HepG2 (cell line): ENCODE measurements at regions not wholly inside any gene's neighbourhood (a gene's known extent, or its start where the extent isn't known, plus 50 kb on each side); places are given as distances from the start of the nearest gene placed in this dataset.

ENCODE experiments used
- ATAC-seq: fragments of 200-7000 bp; cut with Tn5 transposase; 3 replicates; pipeline ENCODE4 v1.9.1; 2020; ENCODE audit warnings: mild to moderate bottlenecking, moderate library complexity
- BruUV-seq: library from RNA; stranded (reverse); fragments of 400-500 nt; replicated peaks from 2 replicates; lab custom pipeline; 2021; lab: Mats Ljungman, UMichigan
- CTCF ChIA-PET: fragments of 300-600 bp; formaldehyde crosslinking; extraction: SDS; loops from one replicate; lab custom pipeline; 2021; ENCODE audit warnings: low total read pairs, inconsistent platforms, low intra/inter-chr PET ratio; lab: Yijun Ruan, JAX
- POLR2A ChIA-PET: fragments of 350-600 bp; sonication (Branson Sonifier 250); formaldehyde crosslinking; loops from one replicate; lab custom pipeline; 2020; ENCODE audit warnings: antibody characterized with exemption, inconsistent platforms; lab: Yijun Ruan, JAX
- DNase-seq: peaks from one replicate; pipeline ENCODE4 v3.0.0-alpha.2; 2015; ENCODE audit warnings: low spot score
- FAIRE-seq: peaks from 3 replicates; lab custom pipeline; 2011; peaks lifted over from hg19 to GRCh38; lab: Jason Lieb, UNC
- H2AFZ ChIP-seq: one replicate; pipeline ENCODE4 v1.6.1; 2011; ENCODE audit warnings: low read length, inconsistent platforms
- H3K27ac ChIP-seq: fragments of 300-600 bp; 3 replicates; pipeline ENCODE4 v1.8.0; 2011; ENCODE audit warnings: mixed run types, mild to moderate bottlenecking, mixed read lengths, low read length, inconsistent platforms; ENCODE audit not compliant: insufficient read depth; ENCODE audit errors: extremely low read length
- H3K27me3 ChIP-seq, 2 experiments: fragments of 200-600 bp in 1 of 2; 2 replicates in 1 of 2; 3 replicates in 1 of 2; pipeline versions ENCODE4 v1.6.0 to v1.8.0; 2011; ENCODE audit warnings: low read length in 2 of 2, mild to moderate bottlenecking in 2 of 2, moderate library complexity in 2 of 2, inconsistent platforms in 1 of 2; ENCODE audit not compliant: insufficient read depth in 2 of 2, control insufficient read depth in 1 of 2
- H3K36me3 ChIP-seq, 2 experiments: fragments of 200-600 bp in 1 of 2; replicated peaks in 1 of 2; 2 replicates in 1 of 2; 3 replicates in 1 of 2; pipeline versions ENCODE4 v1.5.1 to v1.8.0; 2011; ENCODE audit warnings: low read length in 2 of 2, inconsistent platforms in 1 of 2; ENCODE audit not compliant: insufficient read depth in 2 of 2, control insufficient read depth in 1 of 2
- H3K4me1 ChIP-seq: 2 replicates; pipeline ENCODE4 v1.5.1; 2012; ENCODE audit warnings: low read length, inconsistent platforms; ENCODE audit not compliant: insufficient read depth
- H3K4me2 ChIP-seq: 2 replicates; pipeline ENCODE4 v1.6.0; 2011; ENCODE audit warnings: low read depth, low read length, inconsistent platforms
- H3K4me3 ChIP-seq, 3 experiments: fragments of 200-600 bp in 1 of 3; sonication (generic), shearing (Covaris generic) in 1 of 3; replicated peaks in 1 of 3; 2 replicates each; pipeline ENCODE4 v1.5.1; 2011 to 2016; ENCODE audit warnings: low read length in 3 of 3, inconsistent platforms in 2 of 3, low read depth in 2 of 3, mild to moderate bottlenecking in 2 of 3, control low read depth in 1 of 3, mixed read lengths in 1 of 3; ENCODE audit not compliant: insufficient read depth in 1 of 3
- H3K79me2 ChIP-seq: one replicate; pipeline ENCODE4 v1.6.1; 2011; ENCODE audit warnings: low read length, inconsistent platforms; ENCODE audit not compliant: insufficient read depth
- H3K9ac ChIP-seq: 2 replicates; pipeline ENCODE4 v1.6.0; 2011; ENCODE audit warnings: mild to moderate bottlenecking, low read depth, low read length, inconsistent platforms; ENCODE audit not compliant: insufficient read depth
- H3K9me3 ChIP-seq: 2 replicates; pipeline ENCODE4 v1.5.1; 2012; ENCODE audit warnings: mild to moderate bottlenecking, low read length
- H4K20me1 ChIP-seq: 2 replicates; pipeline ENCODE4 v1.6.0; 2011; ENCODE audit warnings: inconsistent platforms, mild to moderate bottlenecking, low read length, moderate library complexity; ENCODE audit not compliant: insufficient read depth
- CHD2 ChIP-seq: IDR thresholded peaks from 2 replicates; pipeline ENCODE4 v1.6.1; 2011; ENCODE audit warnings: low read depth, low read length, improper control_type of control experiment
- HNF4G ChIP-seq, 2 experiments: sonication (generic) in 1 of 2; formaldehyde crosslinking in 1 of 2; IDR thresholded peaks; 2 replicates each; pipeline versions ENCODE4 v1.4.0 to v1.6.1; 2011 to 2020; ENCODE audit warnings: borderline replicate concordance in 2 of 2, low read depth in 2 of 2, mild to moderate bottlenecking in 2 of 2, low read length in 1 of 2, missing genetic modification reagents in 1 of 2, moderate library complexity in 1 of 2
- ISX ChIP-seq: sonication (generic); formaldehyde crosslinking; conservative IDR thresholded peaks from 2 replicates; pipeline ENCODE4 v1.5.0; 2020; ENCODE audit warnings: missing genetic modification reagents
- KLF16 ChIP-seq, 2 experiments: sonication (generic) in 1 of 2; formaldehyde crosslinking in 1 of 2; IDR thresholded peaks; 2 replicates each; pipeline versions ENCODE4 v1.6.1 to v1.8.0; 2016 to 2023; ENCODE audit warnings: missing genetic modification reagents in 2 of 2, missing compliant biosample characterization in 1 of 2
- SOX13 ChIP-seq, 3 experiments: fragments of 450-650 bp in 1 of 3; sonication (generic) in 1 of 3; formaldehyde crosslinking in 1 of 3; IDR thresholded peaks in 2 of 3; conservative IDR thresholded peaks in 1 of 3; 2 replicates each; pipeline versions ENCODE4 v1.5.0 to v1.6.1; 2016 to 2020; ENCODE audit warnings: antibody characterized with exemption in 1 of 3, mild to moderate bottlenecking in 1 of 3, missing compliant biosample characterization in 1 of 3, missing genetic modification reagents in 1 of 3, moderate library complexity in 1 of 3
- ZBTB7A ChIP-seq: sonication (generic); formaldehyde crosslinking; IDR thresholded peaks from 2 replicates; pipeline ENCODE4 v1.8.0; 2022; ENCODE audit warnings: mild to moderate bottlenecking, missing genetic modification reagents
- ZC3H4 ChIP-seq: sonication (generic); formaldehyde crosslinking; IDR thresholded peaks from 2 replicates; pipeline ENCODE4 v1.4.0; 2020; ENCODE audit warnings: missing genetic modification reagents, borderline replicate concordance
- ZNF138 ChIP-seq: sonication (generic); formaldehyde crosslinking; IDR thresholded peaks from 2 replicates; pipeline ENCODE4 v1.5.0; 2020; ENCODE audit warnings: mild to moderate bottlenecking, low read depth, missing genetic modification reagents
- ZNF317 ChIP-seq: sonication (generic); formaldehyde crosslinking; IDR thresholded peaks from 2 replicates; pipeline ENCODE4 v1.5.0; 2020; ENCODE audit warnings: mild to moderate bottlenecking, missing genetic modification reagents
- ZNF546 ChIP-seq: sonication (generic); formaldehyde crosslinking; conservative IDR thresholded peaks from 2 replicates; pipeline ENCODE4 v1.8.1; 2023; ENCODE audit warnings: mild to moderate bottlenecking, missing genetic modification reagents
- ZNF792 ChIP-seq: IDR thresholded peaks from 2 replicates; pipeline ENCODE4 v1.6.1; 2016
- ZNF841 ChIP-seq: sonication (generic); formaldehyde crosslinking; IDR thresholded peaks from 2 replicates; pipeline ENCODE4 v1.8.1; 2023; ENCODE audit warnings: missing genetic modification reagents, borderline replicate concordance
- WGBS: methylation state at CpG from one replicate; pipeline ENCODE4 v1.1.6; 2017; ENCODE audit warnings: low lambda C conversion rate; 5-methylcytosine and 5-hydroxymethylcytosine counted together
- in situ Hi-C: cut with HindIII; loops from 2 replicates; pipeline ENCODE4 v1.10.0; 2017; ENCODE audit warnings: low pct_unique_long_range_greater_than_20kb; ENCODE audit not compliant: extremely low pct_ligation_motif_present
- intact Hi-C: fragments of 100-400 bp; cut with micrococcal nuclease; formaldehyde crosslinking; loops from one replicate; pipeline ENCODE4 v1.10.0; 2022; ENCODE audit not compliant: unreplicated experiment
- TF ChIP-seq, protein P1 (sequence below): IDR thresholded peaks from 2 replicates; pipeline ENCODE4 v1.6.1; 2016; ENCODE audit warnings: low read depth, borderline replicate concordance
- TF ChIP-seq, protein P2 (sequence below): sonication (generic); formaldehyde crosslinking; IDR thresholded peaks from 2 replicates; pipeline ENCODE4 v1.5.0; 2020; ENCODE audit warnings: missing genetic modification reagents
- TF ChIP-seq, protein P3 (sequence below): sonication (generic); formaldehyde crosslinking; IDR thresholded peaks from 2 replicates; pipeline ENCODE4 v1.4.0; 2020; ENCODE audit warnings: mild to moderate bottlenecking, missing genetic modification reagents

DNA sequence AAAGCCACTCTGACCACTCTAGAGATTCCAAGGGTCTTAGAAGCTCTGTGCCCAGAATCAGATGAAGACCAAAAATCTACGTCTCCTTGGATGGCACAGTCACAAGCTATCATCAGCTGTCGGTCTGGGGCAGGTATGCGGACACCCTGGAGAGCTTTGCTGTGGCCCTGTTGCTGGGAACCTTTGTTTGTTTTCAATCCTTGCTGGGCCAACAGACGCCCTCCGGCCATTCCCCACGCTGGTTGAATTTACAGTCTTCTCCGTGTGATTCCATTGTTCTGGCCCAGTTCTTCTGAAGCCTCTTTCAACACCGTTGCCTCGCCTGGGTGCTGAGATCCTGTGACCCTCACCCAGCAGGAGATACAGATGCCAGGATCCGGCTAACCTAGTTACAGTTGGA is 149.4 kb upstream of the PFKP start:
- Histone ChIP-seq H3K27ac (no peak overlapping the region), H3K4me2 (no peak overlapping the region), H4K20me1 (no peaks in the 10 kb centered on the region), H3K27me3 (peaks cover 0 to 7% of the 10 kb centered on the region in 2 experiments; a peak in 4 of 5 replicates), H3K9me3 (no peaks in the 10 kb centered on the region), H3K4me1 (no peaks in the 10 kb centered on the region), H3K79me2 (no peaks in the 10 kb centered on the region), H2AFZ (no peak overlapping the region), H3K4me3 (no peak overlapping the region), H3K9ac (no peak overlapping the region), H3K36me3 (no peaks in the 10 kb centered on the region)
- in situ Hi-C loops (no loop called here), intact Hi-C loops (no loop called here)
- FAIRE-seq (no peak), ATAC-seq (no peak), DNase-seq (no peak)
- TF ChIP-seq SOX13 (IDR thresholded peaks at IDR 0.05) (no peak), SOX13 (CRISPR knock-in tag; conservative IDR thresholded peaks at IDR 0.05 in 1 of 2, IDR thresholded peaks at IDR 0.05 in 1 of 2) (no peak), ZNF138 (no peak), CHD2 (no peak), HNF4G (IDR thresholded peaks at IDR 0.05; ENCODE audit: borderline replicate concordance, low read depth, low read length) (no peak), HNF4G (CRISPR knock-in tag; IDR thresholded peaks at IDR 0.05; ENCODE audit: borderline replicate concordance, low read depth) (no peak), ZC3H4 (CRISPR knock-in tag) (no peak), ZNF792 (CRISPR knock-in tag) (no peak), ZBTB7A (CRISPR knock-in tag) (no peak), ZNF317 (CRISPR knock-in tag) (no peak), ZNF546 (CRISPR knock-in tag) (no peak), ZNF841 (CRISPR knock-in tag) (no peak), KLF16 (CRISPR knock-in tag; IDR thresholded peaks at IDR 0.05) (no peak), ISX (CRISPR knock-in tag) (no peak)
- TF ChIP-seq, protein P1, sequence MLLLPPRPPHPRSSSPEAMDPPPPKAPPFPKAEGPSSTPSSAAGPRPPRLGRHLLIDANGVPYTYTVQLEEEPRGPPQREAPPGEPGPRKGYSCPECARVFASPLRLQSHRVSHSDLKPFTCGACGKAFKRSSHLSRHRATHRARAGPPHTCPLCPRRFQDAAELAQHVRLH (CRISPR knock-in tag) = no peak
- TF ChIP-seq, protein P2, sequence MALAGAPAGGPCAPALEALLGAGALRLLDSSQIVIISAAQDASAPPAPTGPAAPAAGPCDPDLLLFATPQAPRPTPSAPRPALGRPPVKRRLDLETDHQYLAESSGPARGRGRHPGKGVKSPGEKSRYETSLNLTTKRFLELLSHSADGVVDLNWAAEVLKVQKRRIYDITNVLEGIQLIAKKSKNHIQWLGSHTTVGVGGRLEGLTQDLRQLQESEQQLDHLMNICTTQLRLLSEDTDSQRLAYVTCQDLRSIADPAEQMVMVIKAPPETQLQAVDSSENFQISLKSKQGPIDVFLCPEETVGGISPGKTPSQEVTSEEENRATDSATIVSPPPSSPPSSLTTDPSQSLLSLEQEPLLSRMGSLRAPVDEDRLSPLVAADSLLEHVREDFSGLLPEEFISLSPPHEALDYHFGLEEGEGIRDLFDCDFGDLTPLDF (CRISPR knock-in tag) = no peak
- TF ChIP-seq, protein P3, sequence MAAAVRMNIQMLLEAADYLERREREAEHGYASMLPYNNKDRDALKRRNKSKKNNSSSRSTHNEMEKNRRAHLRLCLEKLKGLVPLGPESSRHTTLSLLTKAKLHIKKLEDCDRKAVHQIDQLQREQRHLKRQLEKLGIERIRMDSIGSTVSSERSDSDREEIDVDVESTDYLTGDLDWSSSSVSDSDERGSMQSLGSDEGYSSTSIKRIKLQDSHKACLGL (CRISPR knock-in tag) = no peak
- CTCF ChIA-PET = no interaction called here
- POLR2A ChIA-PET = no interaction called here
- 0% methylated on average over 8 of the region's 10 CpGs for WGBS
- BruUV-seq = no TSS peak
